ENCODE measurements at regions not wholly inside any gene's neighbourhood (a gene's known extent, or its start where the extent isn't known, plus 50 kb on each side); places are given as distances from the start of the nearest gene placed in this dataset.
"Not testable (repeated sequence)": the region's sequence is repeated elsewhere in the genome, so short reads cannot be mapped to it uniquely, and the experiment has no call there.

DNA sequence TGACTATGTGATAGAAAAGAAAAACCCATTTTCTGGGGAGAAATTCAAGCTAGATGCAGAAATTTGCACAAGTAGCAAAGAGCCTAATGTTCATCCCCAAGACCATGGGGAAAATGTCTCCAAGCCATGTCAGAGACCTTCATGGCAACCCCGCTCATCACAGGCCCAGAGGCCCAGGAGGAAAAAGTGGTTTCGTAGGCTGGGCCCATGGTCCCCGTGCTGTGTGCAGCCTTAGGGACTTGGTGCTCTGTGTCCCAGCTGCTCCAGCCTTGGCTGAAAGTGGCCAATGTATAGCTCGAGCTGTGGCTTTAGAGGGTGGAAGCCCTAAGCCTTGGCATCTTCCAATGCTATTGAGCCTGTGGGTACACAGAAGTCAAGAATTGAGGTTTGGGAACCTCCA lies 711.2 kb upstream of the ZNF608 start:
- no peaks in the 10 kb centered on the region for H3K4me1 ChIP-seq (ENCODE audit: low read depth)
- ATAC-seq: no peak
- no peak overlapping the region for H3K4me3 ChIP-seq
- TF ChIP-seq, protein P1, sequence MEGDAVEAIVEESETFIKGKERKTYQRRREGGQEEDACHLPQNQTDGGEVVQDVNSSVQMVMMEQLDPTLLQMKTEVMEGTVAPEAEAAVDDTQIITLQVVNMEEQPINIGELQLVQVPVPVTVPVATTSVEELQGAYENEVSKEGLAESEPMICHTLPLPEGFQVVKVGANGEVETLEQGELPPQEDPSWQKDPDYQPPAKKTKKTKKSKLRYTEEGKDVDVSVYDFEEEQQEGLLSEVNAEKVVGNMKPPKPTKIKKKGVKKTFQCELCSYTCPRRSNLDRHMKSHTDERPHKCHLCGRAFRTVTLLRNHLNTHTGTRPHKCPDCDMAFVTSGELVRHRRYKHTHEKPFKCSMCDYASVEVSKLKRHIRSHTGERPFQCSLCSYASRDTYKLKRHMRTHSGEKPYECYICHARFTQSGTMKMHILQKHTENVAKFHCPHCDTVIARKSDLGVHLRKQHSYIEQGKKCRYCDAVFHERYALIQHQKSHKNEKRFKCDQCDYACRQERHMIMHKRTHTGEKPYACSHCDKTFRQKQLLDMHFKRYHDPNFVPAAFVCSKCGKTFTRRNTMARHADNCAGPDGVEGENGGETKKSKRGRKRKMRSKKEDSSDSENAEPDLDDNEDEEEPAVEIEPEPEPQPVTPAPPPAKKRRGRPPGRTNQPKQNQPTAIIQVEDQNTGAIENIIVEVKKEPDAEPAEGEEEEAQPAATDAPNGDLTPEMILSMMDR (IDR thresholded peaks at IDR 0.05): no peak
- H3K9me3 ChIP-seq: no peaks in the 10 kb centered on the region
- DNase-seq: no peak
- intact Hi-C loops (cut with DNase I, micrococcal nuclease): no loop called here
- H3K36me3 ChIP-seq (ENCODE audit: low read depth): no peaks in the 10 kb centered on the region

DNA sequence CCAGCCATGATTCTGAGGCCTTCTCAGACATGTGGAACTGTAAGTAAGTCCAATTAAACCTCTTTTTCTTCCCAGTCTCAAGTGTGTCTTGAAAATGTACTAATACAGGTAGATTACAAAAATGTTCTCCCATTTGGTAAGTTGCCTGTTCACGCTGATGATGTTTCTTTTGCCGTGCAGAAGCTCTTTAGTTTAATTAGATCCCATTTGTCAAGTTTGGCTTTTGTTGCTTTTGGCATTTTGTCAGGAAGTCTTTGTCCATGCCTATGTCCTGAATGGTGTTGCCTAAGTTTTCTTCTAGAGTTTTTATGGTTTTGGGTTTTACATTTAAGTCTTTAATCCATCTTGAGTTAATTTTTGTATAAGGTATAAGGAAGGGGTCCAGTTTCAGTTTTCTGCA lies 712.5 kb upstream of the ZNF608 start:
- DNase-seq; H3K4me3 ChIP-seq; intact Hi-C loops (cut with DNase I, micrococcal nuclease); H3K9me3 ChIP-seq; H3K4me1 ChIP-seq (ENCODE audit: low read depth); H3K36me3 ChIP-seq (ENCODE audit: low read depth); ATAC-seq: not testable (repeated sequence)

DNA sequence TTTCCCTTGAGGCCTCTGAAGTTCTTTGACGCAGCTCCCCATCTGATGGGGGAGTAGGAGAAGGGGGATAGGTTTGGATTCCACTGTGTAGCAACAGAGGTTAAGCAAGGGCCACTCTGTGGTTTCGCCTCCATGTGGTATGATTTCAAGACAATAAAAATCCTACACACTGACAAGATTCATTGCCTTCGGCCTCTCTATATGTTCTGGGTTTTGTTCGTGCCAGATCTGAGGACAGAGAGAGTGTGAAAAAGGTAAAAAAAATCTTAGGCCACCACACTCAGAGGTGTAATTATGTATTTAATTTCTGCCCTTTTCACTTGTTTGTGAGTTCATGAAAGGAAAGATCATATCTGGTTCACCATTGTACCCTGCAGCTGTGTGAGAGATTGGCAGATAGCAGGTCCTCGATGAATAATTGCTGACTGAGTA lies 715.2 kb upstream of the ZNF608 start:
- intact Hi-C loops (cut with DNase I, micrococcal nuclease): no loop called here
- TF ChIP-seq, protein P1 (IDR thresholded peaks at IDR 0.05): no peak

DNA sequence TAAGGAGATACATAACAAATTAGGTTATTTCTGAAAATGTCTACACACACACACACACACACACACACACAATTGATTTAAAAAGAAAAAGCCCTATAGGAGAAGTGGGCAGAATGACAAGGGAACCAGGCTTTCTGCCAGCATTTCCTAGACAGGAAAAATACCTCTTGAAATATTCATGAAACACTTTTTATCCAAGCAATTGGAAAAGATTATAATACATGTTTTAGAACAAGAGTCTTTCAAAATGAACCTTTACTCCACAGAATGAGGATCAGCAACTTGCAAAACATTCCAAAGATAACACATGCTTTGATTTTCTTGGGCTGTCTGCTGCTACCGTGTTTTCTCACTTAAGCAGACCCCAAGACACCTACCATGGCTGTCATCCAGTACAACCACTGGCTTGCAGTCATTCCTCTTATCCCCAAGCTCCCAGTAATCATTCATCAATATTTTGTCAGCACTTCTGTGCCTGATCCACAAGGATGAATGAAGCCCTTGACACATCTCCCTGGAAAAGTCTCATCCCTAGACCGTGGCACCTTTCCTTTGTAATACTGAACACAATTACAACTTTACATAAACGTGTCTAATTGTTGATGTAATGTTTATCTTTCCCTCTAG lies 717.1 kb upstream of the ZNF608 start:
- intact Hi-C loops (cut with DNase I, micrococcal nuclease): no loop called here
- no peaks in the 10 kb centered on the region for H3K4me1 ChIP-seq (ENCODE audit: low read depth)
- ATAC-seq: no peak

More for the DNA sequence above, 715.2 kb upstream of the ZNF608 start:
- no peak for DNase-seq
- H3K4me1 ChIP-seq (ENCODE audit: low read depth): no peaks in the 10 kb centered on the region
- no peaks in the 10 kb centered on the region for H3K9me3 ChIP-seq
- no peak for ATAC-seq
- no peak overlapping the region for H3K4me3 ChIP-seq
- H3K36me3 ChIP-seq (ENCODE audit: low read depth): no peaks in the 10 kb centered on the region

DNA sequence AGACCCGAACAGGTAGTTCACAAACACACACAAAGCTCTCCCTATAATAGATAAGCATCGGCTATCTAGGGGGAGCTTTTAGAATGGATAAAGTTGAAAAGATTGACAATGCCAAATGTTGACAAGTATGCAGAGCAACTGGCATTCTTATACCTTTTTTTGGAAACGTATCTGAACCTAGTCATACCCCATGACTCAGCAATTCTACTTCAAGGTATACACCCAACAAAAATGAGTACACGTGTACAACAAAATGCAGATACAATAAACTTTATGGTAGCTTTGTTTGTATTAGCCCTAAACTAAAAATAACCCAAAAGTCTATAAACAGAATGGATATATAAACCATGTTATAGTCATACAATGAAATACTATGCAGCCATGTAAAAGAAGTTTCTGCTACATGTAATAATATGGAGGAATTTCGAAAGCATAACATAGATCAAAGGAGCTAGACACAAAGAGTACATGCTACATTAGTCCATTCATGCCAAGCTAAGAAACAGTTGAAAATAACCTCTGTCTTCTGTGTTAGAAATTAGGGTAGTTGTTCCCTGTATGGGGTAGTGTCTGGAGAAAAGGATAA lies 718.5 kb upstream of the ZNF608 start:
- Histone ChIP-seq H3K4me1 (ENCODE audit: low read depth) (no peaks in the 10 kb centered on the region), H3K9me3 (no peaks in the 10 kb centered on the region), H3K36me3 (ENCODE audit: low read depth) (no peaks in the 10 kb centered on the region), H3K4me3 (no peak overlapping the region)
- DNase-seq (no peak), ATAC-seq (no peak)
- intact Hi-C loops (cut with DNase I, micrococcal nuclease): no loop called here
- TF ChIP-seq, protein P1 (IDR thresholded peaks at IDR 0.05): no peak

More for the DNA sequence above, 717.1 kb upstream of the ZNF608 start:
- TF ChIP-seq, protein P1 (IDR thresholded peaks at IDR 0.05): no peak
- Histone ChIP-seq H3K4me3 (no peak overlapping the region), H3K36me3 (ENCODE audit: low read depth) (no peaks in the 10 kb centered on the region), H3K9me3 (no peaks in the 10 kb centered on the region)
- DNase-seq: no peak

DNA sequence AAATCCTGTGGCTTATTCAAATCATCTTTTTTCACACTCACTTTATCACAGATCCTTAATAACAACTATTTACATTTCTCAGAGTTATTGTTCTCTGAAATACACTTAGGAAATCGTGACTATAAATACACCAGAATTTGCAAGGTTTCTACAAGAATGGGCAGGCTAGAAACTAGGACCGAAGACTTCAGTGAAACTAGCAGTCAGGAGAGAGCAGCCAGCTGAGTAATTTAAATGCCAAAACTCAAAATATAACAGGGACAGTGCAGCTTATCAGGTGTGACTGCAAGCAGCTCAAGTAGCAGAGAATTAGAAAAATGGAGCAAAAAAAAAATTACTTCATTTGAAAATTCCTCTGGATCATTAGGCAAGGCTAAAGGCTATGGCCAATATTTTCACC lies 719.3 kb upstream of the ZNF608 start:
- TF ChIP-seq, protein P1 (IDR thresholded peaks at IDR 0.05): no peak
- H3K4me1 ChIP-seq (ENCODE audit: low read depth): no peaks in the 10 kb centered on the region
- DNase-seq (no peak), ATAC-seq (no peak)
- H3K4me3 ChIP-seq: no peak overlapping the region
- H3K9me3 ChIP-seq: no peaks in the 10 kb centered on the region
- H3K36me3 ChIP-seq (ENCODE audit: low read depth): no peaks in the 10 kb centered on the region
- intact Hi-C loops (cut with DNase I, micrococcal nuclease): no loop called here

Measured in mucosa of descending colon (tissue), 3 donors.